Lung (tissue), 11 donors: ENCODE measurements at regions not wholly inside any gene's neighbourhood (a gene's known extent, or its start where the extent isn't known, plus 50 kb on each side); places are given as distances from the start of the nearest gene placed in this dataset.

Experiments used
- ATAC-seq: fragments of 200-7000 bp; cut with Tn5 transposase; one replicate; pipeline ENCODE4 v1.9.1; 2020; ENCODE audit warnings: moderate number of reproducible peaks; ENCODE audit not compliant: insufficient read depth, low FRiP score
- DNase-seq, 3 donors: peaks; one replicate each; pipeline ENCODE4 v3.0.0-alpha.2; 2013 to 2017
- H3K27ac ChIP-seq, 2 donors: one replicate each; pipeline ENCODE4 v1.5.1; 2013; ENCODE audit warnings: mild to moderate bottlenecking in 2 of 2, moderate library complexity in 2 of 2, control low read depth in 1 of 2, inconsistent platforms in 1 of 2, low read depth in 1 of 2, low read length in 1 of 2
- H3K27me3 ChIP-seq, 3 donors: one replicate each; pipeline ENCODE4 v1.5.1; 2013; ENCODE audit warnings: low read length in 2 of 3; ENCODE audit not compliant: control insufficient read depth in 3 of 3, insufficient read depth in 3 of 3
- H3K36me3 ChIP-seq, 4 donors: one replicate each; pipeline ENCODE4 v1.5.1; 2013; ENCODE audit warnings: low read length in 4 of 4, mild to moderate bottlenecking in 1 of 4, moderate library complexity in 1 of 4; ENCODE audit not compliant: control insufficient read depth in 4 of 4, insufficient read depth in 4 of 4
- H3K4me1 ChIP-seq, 5 donors: one replicate each; pipeline ENCODE4 v1.5.1; 2013; ENCODE audit warnings: low read length in 5 of 5, mild to moderate bottlenecking in 2 of 5, moderate library complexity in 1 of 5; ENCODE audit not compliant: control insufficient read depth in 5 of 5, insufficient read depth in 5 of 5
- H3K4me3 ChIP-seq: one replicate; pipeline ENCODE4 v1.5.1; 2013; ENCODE audit warnings: mild to moderate bottlenecking, control low read depth, moderate library complexity
- H3K9ac ChIP-seq, 2 donors: one replicate each; pipeline ENCODE4 v1.5.1; 2013; ENCODE audit warnings: low read length in 2 of 2, control low read depth in 1 of 2; ENCODE audit not compliant: insufficient read depth in 1 of 2
- H3K9me3 ChIP-seq, 4 donors: one replicate each; pipeline ENCODE4 v1.5.1; 2013; ENCODE audit warnings: low read length in 3 of 4, mild to moderate bottlenecking in 1 of 4, moderate library complexity in 1 of 4; ENCODE audit not compliant: control insufficient read depth in 4 of 4, insufficient read depth in 3 of 4
- CTCF ChIP-seq: IDR thresholded peaks from 2 replicates; pipeline ENCODE4 v1.5.1; 2012; ENCODE audit warnings: mild to moderate bottlenecking; ENCODE audit errors: control extremely low read depth, extremely low read depth
- WGBS, 2 donors: extraction: QIAGEN DNeasy Blood & Tissue Kit; methylation state at CpG; one replicate each; pipeline ENCODE4 v1.1.7; 2013; 5-methylcytosine and 5-hydroxymethylcytosine counted together
- donor health status: control.
- donor health status: control.
- donor health status: Bipolar disorder and iron deficiency.
- donor health status: healthy.
- donor health status: DM: yes; HTN: yes; CAD: no.

GRCh38 chr2:214649440-214650205, 159.9 kb downstream of the BARD1 start:
- no peak for DNase-seq
- TF ChIP-seq CTCF: no peak
- no peak for ATAC-seq
- H3K4me3 ChIP-seq: no peak overlapping the region
- no peaks in the 10 kb centered on the region for H3K36me3 ChIP-seq
- 59 to 68% methylated on average over 3 of the region's 3 CpGs for WGBS, 2 donors
- H3K4me1 ChIP-seq: no peaks in the 10 kb centered on the region
- H3K27me3 ChIP-seq: no peaks in the 10 kb centered on the region
- H3K27ac ChIP-seq: no peak overlapping the region
- no peaks in the 10 kb centered on the region for H3K9me3 ChIP-seq
- no peak overlapping the region for H3K9ac ChIP-seq

- DNase-seq (no peak), ATAC-seq (no peak)
- no peaks in the 10 kb centered on the region for H3K9me3 ChIP-seq
- H3K4me1 ChIP-seq: no peaks in the 10 kb centered on the region
- H3K27me3 ChIP-seq: peaks cover 0 to 2% (median 0%) of the 10 kb centered on the region in 3 donors
- H3K36me3 ChIP-seq: no peaks in the 10 kb centered on the region
- H3K4me3 ChIP-seq: no peak overlapping the region
- no peak overlapping the region for H3K27ac ChIP-seq
- no peak overlapping the region for H3K9ac ChIP-seq
- TF ChIP-seq CTCF: no peak
- WGBS, 2 donors: 63 to 78% methylated on average over 2 of the region's 2 CpGs
Observed at GRCh38 chr2:214648520-214648919, 161.0 kb downstream of the BARD1 start.

- Histone ChIP-seq H3K27me3 (peaks cover 0 to 4% (median 0%) of the 10 kb centered on the region in 3 donors), H3K9me3 (no peaks in the 10 kb centered on the region), H3K36me3 (no peaks in the 10 kb centered on the region), H3K27ac (no peak overlapping the region), H3K9ac (no peak overlapping the region), H3K4me3 (no peak overlapping the region), H3K4me1 (peaks cover 0 to 2% (median 0%) of the 10 kb centered on the region in 5 donors)
- WGBS, 2 donors: 29 to 34% methylated on average over 2 of the region's 2 CpGs
- no peak for TF ChIP-seq CTCF
- ATAC-seq (no peak), DNase-seq (no peak)
Observed at GRCh38 chr2:214631406-214631805, 178.1 kb downstream of the BARD1 start.
